ENCODE measurements at regions not wholly inside any gene's neighbourhood (a gene's known extent, or its start where the extent isn't known, plus 50 kb on each side); places are given as distances from the start of the nearest gene placed in this dataset.

DNA sequence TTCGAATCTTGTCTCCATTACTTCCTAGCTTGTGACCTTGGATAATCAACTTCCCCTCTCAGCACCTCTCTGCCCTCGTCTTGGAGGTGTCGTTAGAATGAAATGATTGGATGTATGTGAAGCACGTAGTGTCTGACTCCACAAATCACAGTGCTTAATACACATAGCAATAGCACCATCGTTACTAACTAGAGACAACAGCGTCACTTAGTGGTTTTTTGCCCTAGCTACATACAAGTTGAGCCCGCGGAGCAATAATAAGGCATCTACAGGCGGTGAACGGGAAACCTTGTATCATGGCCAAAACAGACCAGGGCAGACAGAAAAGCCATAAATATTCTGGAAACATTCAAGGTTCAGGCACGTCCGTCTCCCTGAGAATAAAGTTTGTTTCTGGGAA, 154.9 kb downstream of the ASCL4 start:
- H3K27ac ChIP-seq (ENCODE audit: low read depth, low read length), result no peak overlapping the region
- H3K79me2 ChIP-seq (ENCODE audit: control insufficient read depth, low read length), result no peaks in the 10 kb centered on the region
- no peaks in the 10 kb centered on the region for H3K9me2 ChIP-seq (replicated peaks; ENCODE audit: control insufficient read depth, low read length)
- H4K20me1 ChIP-seq (ENCODE audit: control insufficient read depth, insufficient read depth, low read depth, low read length), result no peaks in the 10 kb centered on the region
- no peaks in the 10 kb centered on the region for H3K4me1 ChIP-seq (ENCODE audit: control insufficient read depth, low read length)
- no peaks in the 10 kb centered on the region for H3K9me3 ChIP-seq (ENCODE audit: control insufficient read depth, insufficient read depth, low read length)
- H3K36me3 ChIP-seq (ENCODE audit: control insufficient read depth, low read length), result no peaks in the 10 kb centered on the region
- no peaks in the 10 kb centered on the region for H3K27me3 ChIP-seq (ENCODE audit: control insufficient read depth, low read length)
- H3F3A ChIP-seq (ENCODE audit: control insufficient read depth, insufficient read depth), result no peaks in the 10 kb centered on the region
- no peak overlapping the region for H3K4me3 ChIP-seq (ENCODE audit: low read length)
- H3K4me2 ChIP-seq (ENCODE audit: low read length), result no peak overlapping the region
- no peak for TF ChIP-seq EZH2phosphoT487 (IDR thresholded peaks at IDR 0.05; ENCODE audit: borderline replicate concordance, low read length)
- TF ChIP-seq, protein P1, sequence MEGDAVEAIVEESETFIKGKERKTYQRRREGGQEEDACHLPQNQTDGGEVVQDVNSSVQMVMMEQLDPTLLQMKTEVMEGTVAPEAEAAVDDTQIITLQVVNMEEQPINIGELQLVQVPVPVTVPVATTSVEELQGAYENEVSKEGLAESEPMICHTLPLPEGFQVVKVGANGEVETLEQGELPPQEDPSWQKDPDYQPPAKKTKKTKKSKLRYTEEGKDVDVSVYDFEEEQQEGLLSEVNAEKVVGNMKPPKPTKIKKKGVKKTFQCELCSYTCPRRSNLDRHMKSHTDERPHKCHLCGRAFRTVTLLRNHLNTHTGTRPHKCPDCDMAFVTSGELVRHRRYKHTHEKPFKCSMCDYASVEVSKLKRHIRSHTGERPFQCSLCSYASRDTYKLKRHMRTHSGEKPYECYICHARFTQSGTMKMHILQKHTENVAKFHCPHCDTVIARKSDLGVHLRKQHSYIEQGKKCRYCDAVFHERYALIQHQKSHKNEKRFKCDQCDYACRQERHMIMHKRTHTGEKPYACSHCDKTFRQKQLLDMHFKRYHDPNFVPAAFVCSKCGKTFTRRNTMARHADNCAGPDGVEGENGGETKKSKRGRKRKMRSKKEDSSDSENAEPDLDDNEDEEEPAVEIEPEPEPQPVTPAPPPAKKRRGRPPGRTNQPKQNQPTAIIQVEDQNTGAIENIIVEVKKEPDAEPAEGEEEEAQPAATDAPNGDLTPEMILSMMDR (IDR thresholded peaks at IDR 0.05; ENCODE audit: low read depth, low read length, poor library complexity, severe bottlenecking), result no peak

DNA sequence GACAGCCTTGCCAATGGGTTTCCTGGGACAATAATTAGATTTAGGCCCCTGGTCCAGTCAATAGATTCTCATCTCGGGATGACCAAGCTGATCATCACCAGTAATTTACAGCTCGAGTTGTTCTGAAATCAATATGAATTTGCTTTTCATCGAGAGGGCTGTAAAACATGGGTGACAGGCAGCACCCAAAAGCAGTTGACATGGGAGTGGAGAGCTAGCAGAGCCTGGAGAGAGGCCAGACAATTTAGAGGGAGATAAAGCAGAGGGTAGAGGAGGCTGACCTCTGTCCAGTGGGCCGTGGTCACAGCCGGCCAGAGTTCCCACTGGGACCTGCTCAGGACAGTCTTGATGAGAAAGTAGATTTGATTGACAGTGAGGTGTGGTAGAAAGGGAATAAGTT, 157.3 kb downstream of the ASCL4 start:
- Histone ChIP-seq H3K79me2 (ENCODE audit: control insufficient read depth, low read length) (no peaks in the 10 kb centered on the region), H4K20me1 (ENCODE audit: control insufficient read depth, insufficient read depth, low read depth, low read length) (no peaks in the 10 kb centered on the region), H3K27me3 (ENCODE audit: control insufficient read depth, low read length) (no peaks in the 10 kb centered on the region), H3K4me3 (ENCODE audit: low read length) (no peak overlapping the region), H3K9me3 (ENCODE audit: control insufficient read depth, insufficient read depth, low read length) (no peaks in the 10 kb centered on the region), H3K36me3 (ENCODE audit: control insufficient read depth, low read length) (no peaks in the 10 kb centered on the region), H3K4me2 (ENCODE audit: low read length) (no peak overlapping the region), H3K4me1 (ENCODE audit: control insufficient read depth, low read length) (no peaks in the 10 kb centered on the region), H3K9me2 (replicated peaks; ENCODE audit: control insufficient read depth, low read length) (no peaks in the 10 kb centered on the region), H3F3A (ENCODE audit: control insufficient read depth, insufficient read depth) (no peaks in the 10 kb centered on the region), H3K27ac (ENCODE audit: low read depth, low read length) (no peak overlapping the region)
- TF ChIP-seq, protein P1 (IDR thresholded peaks at IDR 0.05; ENCODE audit: low read depth, low read length, poor library complexity, severe bottlenecking), result no peak
- TF ChIP-seq EZH2phosphoT487 (IDR thresholded peaks at IDR 0.05; ENCODE audit: borderline replicate concordance, low read length), result no peak

DNA sequence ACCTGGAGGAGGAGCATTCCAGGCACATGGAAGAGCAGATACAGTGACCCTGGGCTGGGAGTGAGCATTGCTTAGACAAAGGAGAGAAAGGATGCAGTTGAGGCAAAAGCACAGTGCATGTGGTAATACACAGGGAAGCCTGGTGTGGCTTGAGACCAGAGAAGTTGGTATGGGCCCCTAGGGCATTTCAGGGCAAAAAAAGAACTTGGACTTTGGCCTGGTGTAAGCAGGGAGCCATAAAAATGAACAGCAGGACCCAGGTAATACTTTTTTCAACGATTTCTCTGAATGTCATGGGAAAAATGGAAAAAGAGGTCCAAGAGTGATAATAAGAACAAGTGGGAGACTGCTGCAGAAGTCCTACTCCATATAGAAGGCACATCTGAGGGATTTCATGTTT, 163.9 kb downstream of the ASCL4 start:
- H3K27me3 ChIP-seq (ENCODE audit: control insufficient read depth, low read length), result peaks cover 5% of the 10 kb centered on the region; the same call in 1 of the 2 replicates
- no peaks in the 10 kb centered on the region for H3K4me1 ChIP-seq (ENCODE audit: control insufficient read depth, low read length)
- no peak for TF ChIP-seq EZH2phosphoT487 (IDR thresholded peaks at IDR 0.05; ENCODE audit: borderline replicate concordance, low read length)
- TF ChIP-seq, protein P1 (IDR thresholded peaks at IDR 0.05; ENCODE audit: low read depth, low read length, poor library complexity, severe bottlenecking), result no peak

More for the DNA sequence above, 163.9 kb downstream of the ASCL4 start:
- Histone ChIP-seq H3K9me2 (replicated peaks; ENCODE audit: control insufficient read depth, low read length) (no peaks in the 10 kb centered on the region), H3K4me2 (ENCODE audit: low read length) (no peak overlapping the region), H3K4me3 (ENCODE audit: low read length) (no peak overlapping the region), H3K79me2 (ENCODE audit: control insufficient read depth, low read length) (no peaks in the 10 kb centered on the region), H3F3A (ENCODE audit: control insufficient read depth, insufficient read depth) (no peaks in the 10 kb centered on the region), H3K36me3 (ENCODE audit: control insufficient read depth, low read length) (no peaks in the 10 kb centered on the region), H3K9me3 (ENCODE audit: control insufficient read depth, insufficient read depth, low read length) (no peaks in the 10 kb centered on the region), H4K20me1 (ENCODE audit: control insufficient read depth, insufficient read depth, low read depth, low read length) (no peaks in the 10 kb centered on the region), H3K27ac (ENCODE audit: low read depth, low read length) (no peak overlapping the region)

Data from DOHH2 (cell line).